Tongue (tissue), 1 donor: ENCODE measurements at regions not wholly inside any gene's neighbourhood (a gene's known extent, or its start where the extent isn't known, plus 50 kb on each side); places are given as distances from the start of the nearest gene placed in this dataset.

ENCODE experiments used
- DNase-seq: peaks from one replicate; pipeline ENCODE4 v3.0.0-alpha.2; 2015

DNA sequence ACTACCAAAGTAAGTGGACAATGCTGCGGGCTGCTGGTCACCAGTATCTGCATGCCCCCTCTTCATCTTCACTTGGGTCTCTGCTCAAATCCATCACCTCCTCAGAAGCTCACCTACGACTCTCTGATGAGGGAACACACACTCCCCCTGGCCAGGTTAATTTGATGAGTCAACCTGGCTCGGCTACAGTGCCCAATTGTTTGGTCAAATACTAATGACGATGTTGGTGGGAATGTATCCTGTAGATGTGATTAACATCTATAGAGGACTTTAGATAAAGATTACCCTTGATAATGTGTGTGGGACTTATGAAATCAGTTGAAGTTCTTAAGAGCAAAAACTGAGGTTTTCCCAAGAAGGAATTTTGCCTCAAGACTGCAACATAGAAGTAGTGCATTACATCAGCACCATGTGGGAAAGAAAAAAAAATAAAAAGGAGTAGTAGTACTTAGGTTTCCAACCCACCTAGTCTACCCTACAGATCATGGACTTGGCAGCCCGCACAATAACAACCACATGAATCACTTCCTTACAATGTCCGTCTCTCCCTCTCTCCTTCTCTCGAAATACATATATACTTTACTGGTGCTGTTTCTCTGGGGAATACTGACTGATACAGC lies 467.3 kb downstream of the DNAH5 start:
- DNase-seq: no peak

GRCh38 chr5:13472842-13473241 lies 471.6 kb downstream of the DNAH5 start:
- DNase-seq: no peak

GRCh38 chr5:13470975-13471374 lies 473.5 kb downstream of the DNAH5 start:
- no peak for DNase-seq

DNA sequence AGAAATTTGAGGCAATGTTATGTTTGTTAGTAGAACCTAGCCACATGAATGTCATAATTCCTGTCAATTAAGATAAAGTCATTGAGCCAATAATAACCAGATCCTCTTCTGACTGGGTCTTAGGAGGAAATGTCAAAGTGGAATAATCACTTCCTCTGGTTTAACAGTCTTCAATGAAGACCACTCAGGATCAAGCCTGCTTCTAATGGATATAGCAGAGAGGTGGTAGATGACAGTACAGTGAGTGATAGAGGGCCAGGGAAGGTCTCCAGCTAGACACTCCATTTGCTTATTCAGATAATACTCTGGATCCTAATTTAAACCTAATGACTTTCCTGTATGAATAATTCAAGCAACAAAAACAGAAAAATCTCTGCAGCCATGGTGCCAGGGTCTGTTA lies 474.2 kb downstream of the DNAH5 start:
- DNase-seq: no peak

- no peak for DNase-seq
Measured at GRCh38 chr5:13464532-13465193, 479.8 kb downstream of the DNAH5 start.

DNA sequence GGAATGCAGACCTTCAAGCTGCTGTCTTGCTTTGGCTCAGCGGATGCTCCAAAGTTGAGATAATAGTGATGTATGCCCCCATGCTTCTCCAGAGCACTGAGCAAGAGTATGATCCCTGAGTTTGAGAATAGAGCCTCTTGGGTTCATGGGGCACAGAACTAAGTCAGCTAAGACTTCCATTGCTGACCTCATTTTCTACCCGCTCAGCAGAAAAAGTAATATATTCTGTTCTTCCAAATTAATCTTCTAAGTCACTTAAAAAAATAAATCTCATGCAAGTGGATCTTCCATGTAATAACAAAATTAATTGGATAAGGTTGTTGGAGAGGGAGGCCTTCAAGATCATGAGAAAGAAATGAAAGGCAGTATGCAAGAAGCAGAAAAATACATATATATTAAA lies 483.9 kb downstream of the DNAH5 start:
- no peak for DNase-seq

DNA sequence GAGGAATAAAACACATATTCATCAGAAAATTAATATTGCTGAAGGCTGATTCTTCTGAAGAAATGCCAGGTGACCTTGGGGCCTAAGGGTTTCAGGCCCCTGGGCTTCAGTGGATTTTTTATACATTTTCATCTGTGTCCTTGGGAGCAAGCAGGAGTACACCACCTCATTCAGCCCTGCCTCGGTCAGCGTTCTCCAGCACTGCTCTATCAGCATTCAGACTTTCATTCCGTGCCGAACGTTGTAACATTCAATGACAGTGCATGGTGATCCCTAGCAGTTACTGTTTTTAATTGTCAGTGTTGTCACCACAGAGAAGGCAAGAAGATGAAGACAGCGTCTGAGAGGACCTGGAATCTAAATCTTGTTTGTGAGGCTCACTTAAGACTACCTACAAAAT lies 490.4 kb downstream of the DNAH5 start:
- DNase-seq: no peak

GRCh38 chr5:13448843-13449242 lies 495.6 kb downstream of the DNAH5 start:
- DNase-seq: no peak

- no peak for DNase-seq
Measured at GRCh38 chr5:13439430-13439829, 505.1 kb downstream of the DNAH5 start.

- DNase-seq: no peak
Measured at GRCh38 chr5:13427827-13428557, 516.5 kb downstream of the DNAH5 start.

- no peak for DNase-seq
Measured at GRCh38 chr5:13412040-13412595, 532.4 kb downstream of the DNAH5 start.

DNA sequence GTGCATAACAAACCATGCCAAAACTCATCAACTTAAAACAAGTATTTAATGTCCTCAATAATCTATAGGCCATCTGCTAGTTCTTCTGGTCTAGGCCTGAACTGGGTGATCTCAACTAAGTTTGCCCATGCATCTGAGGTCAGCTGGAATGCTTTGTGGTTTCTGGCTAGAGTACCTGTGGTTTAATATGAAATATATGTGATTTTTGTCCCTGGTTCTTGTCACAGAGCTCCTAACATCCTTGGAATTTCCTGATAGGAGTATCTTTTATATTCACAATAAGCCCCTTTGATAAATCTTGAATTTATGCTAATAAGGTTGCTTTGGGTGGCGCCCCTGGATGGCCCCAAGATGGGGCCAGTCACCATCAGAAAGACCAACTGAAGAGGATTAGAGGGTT lies 535.9 kb downstream of the DNAH5 start:
- DNase-seq: no peak

DNA sequence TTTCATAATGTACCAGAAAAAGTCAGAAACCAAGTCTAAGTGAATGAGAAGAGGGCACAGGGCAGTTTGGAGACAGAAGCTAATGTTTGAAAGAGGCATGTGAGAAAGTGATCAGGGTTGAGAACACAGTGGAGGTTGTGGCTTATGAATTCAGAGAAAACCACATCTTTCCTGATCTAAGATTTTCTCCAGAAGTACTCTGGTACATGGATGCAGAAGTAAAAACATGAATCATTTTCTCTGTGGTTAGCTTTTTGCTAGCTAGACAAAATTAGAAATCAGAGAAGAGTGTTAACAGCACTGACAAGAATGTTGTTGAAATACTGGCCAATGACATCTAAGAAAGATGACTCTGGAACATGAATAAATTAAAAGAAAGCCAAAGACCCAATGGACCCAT lies 541.1 kb downstream of the DNAH5 start:
- no peak for DNase-seq

GRCh38 chr5:13385066-13385465 lies 559.4 kb downstream of the DNAH5 start:
- DNase-seq: no peak

- no peak for DNase-seq
Measured at GRCh38 chr5:13382232-13382631, 562.3 kb downstream of the DNAH5 start.

DNA sequence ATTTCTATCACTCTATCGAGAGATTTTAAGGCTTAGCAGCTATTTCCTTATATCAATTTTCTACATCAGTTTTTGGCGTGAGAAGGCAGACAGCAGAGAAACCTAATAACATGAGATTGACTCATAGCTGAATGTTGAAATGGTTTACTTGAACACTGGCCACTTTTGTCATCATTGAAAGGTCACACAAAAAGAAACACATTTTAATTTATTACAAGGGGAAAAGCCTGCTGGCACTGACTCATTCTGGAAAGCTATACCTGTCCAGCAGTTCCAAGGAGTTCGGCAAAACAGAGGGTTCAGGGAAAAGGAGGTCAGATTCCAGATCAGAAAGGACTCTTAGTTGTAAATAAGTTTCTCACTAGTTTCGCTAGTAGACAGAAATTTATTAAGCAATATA lies 566.4 kb downstream of the DNAH5 start:
- no peak for DNase-seq

GRCh38 chr5:13359344-13359743 lies 585.1 kb downstream of the DNAH5 start:
- no peak for DNase-seq

GRCh38 chr5:13358342-13358741 lies 586.1 kb downstream of the DNAH5 start:
- DNase-seq: no peak

DNA sequence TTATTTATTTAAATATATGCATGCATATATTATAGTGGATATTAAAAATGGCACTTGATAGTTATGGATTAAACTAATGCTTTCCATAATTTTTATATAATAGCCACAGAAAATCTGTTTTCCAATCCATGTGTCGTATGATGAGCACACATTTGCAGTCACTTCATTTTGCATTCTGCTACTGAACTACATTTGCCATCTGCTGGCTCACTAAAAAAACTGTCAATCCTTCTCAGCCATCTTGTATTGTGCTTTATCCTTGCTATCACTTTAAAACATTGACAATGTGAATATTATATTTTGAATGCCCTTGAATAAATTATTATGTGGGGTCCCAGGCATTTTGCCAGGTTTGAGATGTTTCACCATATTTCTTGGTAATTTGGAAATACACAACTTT lies 586.6 kb downstream of the DNAH5 start:
- no peak for DNase-seq

DNA sequence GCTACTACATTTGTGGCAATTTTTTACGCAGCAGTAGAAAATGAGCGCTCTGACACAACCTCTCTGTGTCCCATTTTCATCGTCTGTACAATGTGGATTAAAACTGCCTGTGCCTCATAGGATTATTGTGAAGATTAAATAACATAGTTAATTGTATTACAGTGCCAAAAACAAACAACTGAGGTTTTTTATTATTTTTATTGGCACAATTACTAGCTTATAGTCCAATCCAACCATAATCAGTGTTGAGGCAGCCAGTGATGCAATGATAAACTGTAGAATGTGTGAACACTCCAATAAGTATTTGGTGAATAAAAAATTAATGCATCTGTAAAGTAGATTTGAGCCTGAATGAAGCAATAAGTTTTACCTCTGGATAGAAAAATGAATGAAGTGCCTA lies 588.3 kb downstream of the DNAH5 start:
- no peak for DNase-seq

- DNase-seq: no peak
Measured at GRCh38 chr5:13354611-13355010, 589.9 kb downstream of the DNAH5 start.

DNA sequence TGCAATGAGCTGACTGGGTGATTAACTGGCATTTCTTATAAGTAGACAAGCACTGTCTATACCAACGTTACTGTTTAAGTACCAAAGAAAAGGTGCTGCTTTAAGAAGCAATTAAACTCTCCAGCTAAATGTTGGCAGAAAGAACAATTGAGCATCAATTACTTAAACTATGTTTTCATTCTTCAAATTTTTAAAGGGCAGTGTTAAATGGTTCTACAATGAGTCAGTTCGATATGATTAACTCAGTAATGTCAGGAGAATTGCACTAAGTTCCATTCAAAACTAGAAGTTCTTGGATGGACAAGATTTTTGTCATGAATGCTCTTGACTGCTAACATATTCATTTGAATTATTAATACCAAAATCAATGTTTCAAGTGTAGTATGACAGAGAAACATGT lies 593.7 kb downstream of the DNAH5 start:
- no peak for DNase-seq

GRCh38 chr5:13348568-13348967 lies 595.9 kb downstream of the DNAH5 start:
- DNase-seq: no peak

DNA sequence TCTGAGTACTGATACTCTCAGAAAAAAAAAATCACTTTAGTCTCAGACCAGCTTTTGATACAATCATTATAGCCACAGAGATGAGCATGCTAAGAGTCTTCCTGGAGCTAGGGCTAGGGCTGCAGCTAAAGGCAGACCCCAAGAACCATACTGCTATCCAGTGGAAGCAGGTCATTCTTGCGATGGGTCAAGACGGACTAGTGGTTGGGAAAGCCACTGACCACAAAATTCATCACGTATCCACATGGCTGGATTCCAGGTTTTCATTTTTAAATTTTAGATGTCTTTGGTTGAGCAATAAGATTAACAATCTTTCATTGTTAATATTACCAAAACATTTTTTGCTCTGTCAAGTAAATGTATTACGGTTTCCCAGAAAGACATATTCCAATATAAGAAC lies 598.1 kb downstream of the DNAH5 start:
- DNase-seq: no peak
